Fibroblast of skin of right biceps (primary cell): ENCODE measurements at regions not wholly inside any gene's neighbourhood (a gene's known extent, or its start where the extent isn't known, plus 50 kb on each side); places are given as distances from the start of the nearest gene placed in this dataset.
"Not testable (repeated sequence)": the region's sequence is repeated elsewhere in the genome, so short reads cannot be mapped to it uniquely, and the experiment has no call there.

ENCODE experiments used
- DNase-seq: peaks from one replicate; pipeline ENCODE4 v3.0.0-alpha.2; 2013

DNA sequence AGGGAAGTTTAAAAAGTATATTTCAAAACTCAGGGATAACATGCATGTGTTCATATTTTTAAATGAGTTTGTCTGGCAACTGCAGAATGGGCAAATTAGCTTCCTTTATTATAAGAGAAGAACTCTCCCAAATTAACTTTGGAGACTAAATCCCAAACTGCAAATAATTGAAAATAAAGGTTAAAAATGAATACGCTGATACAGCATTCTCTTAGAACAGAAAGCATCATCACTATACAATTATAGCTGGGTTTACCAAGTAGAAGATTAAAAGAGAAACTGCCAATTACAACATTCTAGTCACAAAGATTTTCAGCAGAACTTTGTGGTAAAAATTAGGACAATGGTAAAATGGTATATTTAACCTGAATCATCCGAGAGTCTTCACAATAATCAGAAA, 73.3 kb downstream of the OLFM4 start:
- no peak for DNase-seq

DNA sequence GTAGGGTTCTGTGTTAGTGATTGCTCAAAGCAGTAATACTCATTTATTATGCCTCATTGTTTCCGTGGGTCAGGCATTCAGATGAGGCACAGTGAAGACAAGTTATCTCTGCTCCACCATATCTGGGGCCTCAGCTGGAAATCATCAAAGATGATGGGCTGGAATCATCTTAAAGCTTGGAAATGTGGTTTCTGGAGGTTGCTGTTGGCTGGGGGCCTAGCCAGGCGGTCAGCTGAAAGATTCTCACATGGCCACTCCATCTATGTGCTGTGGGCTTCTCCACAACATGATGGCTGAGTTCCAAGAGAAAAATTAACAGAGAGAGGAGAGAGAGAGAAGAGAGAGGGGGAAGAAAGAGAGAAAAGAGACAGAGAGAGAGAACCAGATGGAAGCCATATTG, 75.5 kb downstream of the OLFM4 start:
- peak; percentile 64 for DNase-seq

DNA sequence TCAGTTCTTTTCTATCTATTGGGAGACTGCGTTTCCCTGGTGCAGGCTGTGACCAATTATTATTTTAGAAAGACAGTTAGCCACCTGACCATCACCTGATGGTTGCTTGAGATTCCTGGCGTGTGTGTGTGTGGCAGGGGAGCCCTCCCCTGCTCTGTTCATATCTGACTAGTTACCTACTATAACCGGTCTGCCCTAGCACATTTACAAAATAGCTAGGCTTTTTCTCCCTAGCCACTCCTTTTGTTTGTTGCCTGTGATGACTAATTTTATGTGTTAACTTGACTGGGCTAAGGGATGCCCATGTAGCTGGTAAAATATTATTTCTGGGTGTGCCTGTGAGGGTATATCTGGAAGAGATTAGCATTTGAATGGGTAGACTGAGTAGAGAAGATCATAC, 76.9 kb downstream of the OLFM4 start:
- DNase-seq = no peak

DNA sequence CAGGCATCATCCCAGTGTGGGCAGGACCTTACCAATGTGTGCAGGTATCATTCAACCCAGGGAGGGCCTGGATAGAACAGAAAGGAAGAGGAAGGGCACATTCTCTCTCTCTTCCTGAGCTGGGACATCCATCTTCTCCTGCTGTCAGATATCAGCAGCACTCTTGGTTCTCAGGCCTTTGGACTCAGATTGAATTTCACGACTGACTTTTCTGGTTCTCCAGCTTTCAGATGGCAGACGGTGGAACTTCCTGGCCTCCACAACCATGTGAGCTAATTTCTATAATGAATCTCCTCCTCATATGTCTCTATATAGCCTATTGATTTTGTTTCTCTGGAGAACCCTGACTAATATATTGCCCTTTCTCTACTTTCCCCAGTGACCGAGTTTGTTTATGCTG, 77.3 kb downstream of the OLFM4 start:
- no peak for DNase-seq

DNA sequence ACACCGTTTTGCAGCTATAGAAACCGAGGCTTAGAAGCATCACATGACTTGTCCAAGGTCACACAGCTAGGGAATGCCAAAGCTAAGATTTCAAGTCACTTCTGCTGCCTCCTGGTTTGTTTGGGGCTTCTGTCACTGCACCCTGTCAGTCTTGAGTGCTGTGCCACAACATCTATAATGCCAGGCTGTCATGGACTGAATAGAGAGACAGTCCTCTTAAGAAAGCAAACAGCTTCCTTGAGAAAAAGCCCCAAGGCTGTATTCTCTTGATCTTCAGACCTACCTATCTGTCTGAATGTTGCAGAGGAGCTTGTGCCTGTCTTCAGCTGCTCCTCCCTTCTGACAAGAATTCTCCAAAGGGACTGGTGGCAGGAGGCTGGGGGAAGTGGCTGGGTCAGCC, 81.6 kb downstream of the OLFM4 start:
- DNase-seq = no peak

DNA sequence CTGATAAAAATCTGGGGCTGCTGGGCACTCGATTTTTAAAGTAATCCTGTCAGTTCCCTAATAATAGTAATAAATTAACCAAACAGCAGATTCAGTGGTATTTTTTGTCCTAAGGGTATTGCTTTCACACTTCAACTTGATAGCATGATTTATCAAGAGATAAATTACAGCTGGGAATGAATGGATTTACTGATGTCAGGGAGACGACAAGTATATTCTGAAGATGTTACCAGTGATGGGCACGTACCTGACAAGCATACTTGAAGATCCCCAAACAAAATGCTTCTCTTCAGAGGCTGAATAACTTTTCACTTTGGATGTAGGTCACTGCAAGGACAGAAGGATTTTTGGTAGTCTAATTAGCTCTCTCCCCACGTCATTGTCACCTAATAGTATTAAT, 82.0 kb downstream of the OLFM4 start:
- DNase-seq = no peak

DNA sequence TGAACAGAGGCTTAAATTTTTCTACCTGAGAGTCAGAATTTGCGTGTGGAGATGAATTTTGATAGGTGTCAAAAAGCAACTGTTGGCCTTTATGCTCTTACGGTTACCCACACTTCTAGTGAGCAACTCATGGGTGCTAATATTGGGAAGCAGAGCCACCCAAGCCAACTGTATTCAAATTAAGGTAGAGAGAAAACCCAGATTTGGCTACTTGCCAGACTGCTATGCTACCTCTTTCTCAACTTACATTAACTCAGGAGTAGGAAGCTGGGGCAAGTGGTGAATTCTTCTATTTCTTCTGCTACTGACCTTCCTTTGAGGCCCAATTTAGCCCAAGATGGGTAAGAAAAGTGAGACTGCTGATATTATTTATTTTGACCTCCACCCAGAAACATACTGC, 83.9 kb downstream of the OLFM4 start:
- DNase-seq = no peak

DNA sequence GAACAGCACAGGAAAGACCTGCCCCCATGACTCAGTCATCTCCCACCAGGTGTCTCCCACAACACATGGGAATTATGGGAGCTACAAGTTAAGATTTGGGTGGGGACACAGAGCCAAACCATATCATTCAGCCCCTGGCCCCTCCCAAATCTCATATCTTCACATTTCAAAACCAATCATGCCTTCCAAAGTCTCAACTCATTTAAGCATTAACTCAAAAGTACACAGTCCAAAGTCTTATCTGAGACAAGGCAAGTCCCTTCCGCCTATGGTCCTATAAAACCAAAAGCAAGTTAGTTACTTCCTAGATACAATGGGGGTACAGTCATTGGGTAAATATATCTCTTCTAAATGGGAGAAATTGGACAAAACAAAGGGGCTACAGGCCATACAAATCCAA, 88.4 kb downstream of the OLFM4 start:
- not testable (repeated sequence) for DNase-seq

DNA sequence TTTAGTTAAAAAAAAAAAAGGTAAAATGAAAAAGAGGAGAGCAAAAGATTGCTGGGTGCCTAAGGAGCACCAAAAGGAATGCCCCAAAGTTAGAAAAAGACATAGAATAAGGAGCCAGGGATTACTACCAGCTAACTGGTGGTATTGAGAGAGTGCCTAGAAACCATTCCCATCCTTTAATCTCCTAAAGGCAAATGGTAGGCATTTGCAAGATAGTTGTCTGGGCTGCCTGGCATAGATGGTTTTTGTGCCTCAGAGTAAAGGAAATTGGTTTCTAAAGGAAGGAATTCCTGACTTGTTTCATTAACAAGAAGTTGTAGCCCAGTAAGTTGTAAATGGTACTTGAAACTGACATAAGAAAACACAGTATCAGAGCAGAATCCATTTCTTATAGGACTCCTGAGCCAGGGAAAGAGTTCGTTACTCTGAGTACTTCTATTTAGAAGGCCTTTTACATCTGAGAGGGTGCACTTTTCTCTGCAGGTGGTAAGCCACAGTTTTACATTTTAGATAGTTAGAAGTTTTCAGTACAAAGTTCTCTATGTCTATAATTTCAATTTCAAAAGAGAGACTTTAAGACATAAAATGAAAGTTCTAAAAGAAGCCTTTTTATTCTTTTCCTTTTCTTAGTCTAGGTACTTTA, 92.6 kb downstream of the OLFM4 start:
- DNase-seq = no peak

DNA sequence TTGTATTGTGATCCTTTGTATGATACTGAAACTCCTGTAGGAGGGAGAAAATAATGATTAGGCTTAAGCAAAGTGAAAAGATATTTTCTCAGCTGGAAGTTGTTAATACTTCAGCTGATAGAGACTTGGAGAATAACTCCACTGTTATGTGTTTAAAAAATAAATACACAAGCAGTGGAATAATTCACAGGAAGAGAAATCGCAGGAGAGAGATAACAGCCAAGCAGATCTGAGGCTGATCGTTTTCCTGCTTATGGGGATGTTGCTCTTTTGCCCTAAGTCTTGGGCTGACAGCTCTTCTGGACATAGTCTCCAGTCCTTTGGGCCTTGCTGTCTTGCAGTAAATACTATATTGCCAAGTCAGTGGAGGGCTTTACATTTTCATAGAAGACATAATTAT, 93.3 kb downstream of the OLFM4 start:
- DNase-seq = no peak

DNA sequence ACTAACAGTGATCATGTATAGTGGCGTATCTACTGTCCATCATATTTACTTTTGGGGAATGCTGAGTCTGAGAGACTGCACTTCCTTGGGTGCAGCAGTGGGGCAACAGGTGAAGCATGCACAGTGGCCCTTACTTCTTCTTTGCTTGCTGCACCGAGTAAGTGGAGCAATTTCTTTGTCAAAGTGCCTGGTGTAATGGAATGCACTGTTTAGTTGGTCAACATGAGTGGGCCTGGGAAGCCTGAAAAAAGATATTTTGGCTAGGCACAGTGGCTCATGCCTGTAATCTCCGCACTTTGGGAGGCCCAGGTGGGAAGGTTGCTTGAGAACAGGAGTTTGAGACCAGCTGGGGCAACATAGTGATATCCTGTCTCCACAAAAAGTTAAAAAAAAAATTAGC, 94.9 kb downstream of the OLFM4 start:
- no peak for DNase-seq

DNA sequence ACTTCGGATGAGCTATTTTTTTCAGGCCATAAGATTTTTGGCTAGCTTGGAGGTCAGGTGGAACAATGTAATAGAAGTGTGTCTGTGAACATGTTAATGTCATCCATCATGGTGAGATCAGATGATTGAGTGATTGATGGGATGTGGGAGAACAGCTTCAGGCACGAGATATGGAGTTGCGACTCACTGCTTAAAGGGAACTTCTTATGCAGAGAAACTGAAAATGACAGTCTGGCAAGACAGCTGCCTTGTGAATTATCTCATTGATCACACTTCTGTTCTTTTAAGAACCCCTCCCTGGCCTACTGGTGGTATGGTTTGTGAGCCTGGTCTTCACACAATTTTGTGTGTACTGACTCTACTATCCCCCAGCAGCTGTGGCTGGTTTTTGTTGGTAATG, 96.0 kb downstream of the OLFM4 start:
- DNase-seq = no peak

DNA sequence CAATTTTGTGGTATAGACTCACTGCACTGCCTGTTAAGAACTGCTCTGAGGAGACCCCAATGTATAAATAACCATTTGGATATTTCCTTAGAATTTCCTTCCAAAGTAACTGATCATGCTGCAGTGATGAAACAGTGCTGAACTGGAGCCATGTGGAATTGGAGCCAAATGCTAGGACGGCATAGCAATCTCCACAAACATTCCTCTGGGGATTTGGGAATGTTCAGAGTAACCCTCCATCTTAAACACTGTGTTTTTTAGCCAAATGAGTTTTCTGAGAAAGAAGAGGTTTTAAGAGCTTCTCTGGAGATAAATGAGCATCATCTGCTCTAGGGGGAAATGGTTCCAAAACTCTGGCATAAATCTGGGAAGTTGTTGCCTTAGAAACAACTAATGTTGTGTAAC, 98.2 kb downstream of the OLFM4 start:
- peak; percentile 95 for DNase-seq

DNA sequence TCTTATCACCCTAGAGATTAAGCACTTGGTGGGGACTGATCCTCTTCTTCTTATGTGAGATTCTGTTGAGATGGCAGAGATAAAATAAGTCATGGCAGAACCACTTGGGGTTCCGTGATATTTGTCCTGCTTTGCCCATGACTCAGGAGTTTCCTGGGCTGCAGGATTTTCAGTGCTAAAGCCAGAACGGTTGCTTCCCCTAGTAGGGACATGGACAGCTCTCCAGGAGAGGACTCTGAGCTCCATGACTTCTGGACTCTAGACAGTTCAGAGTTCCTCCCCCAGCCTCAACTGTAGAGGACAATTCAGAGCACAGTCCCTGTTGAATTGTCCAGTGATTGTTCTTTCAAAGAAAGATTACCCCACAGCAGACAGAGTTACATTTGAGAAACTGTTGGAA, 98.8 kb downstream of the OLFM4 start:
- peak; percentile 52 for DNase-seq

DNA sequence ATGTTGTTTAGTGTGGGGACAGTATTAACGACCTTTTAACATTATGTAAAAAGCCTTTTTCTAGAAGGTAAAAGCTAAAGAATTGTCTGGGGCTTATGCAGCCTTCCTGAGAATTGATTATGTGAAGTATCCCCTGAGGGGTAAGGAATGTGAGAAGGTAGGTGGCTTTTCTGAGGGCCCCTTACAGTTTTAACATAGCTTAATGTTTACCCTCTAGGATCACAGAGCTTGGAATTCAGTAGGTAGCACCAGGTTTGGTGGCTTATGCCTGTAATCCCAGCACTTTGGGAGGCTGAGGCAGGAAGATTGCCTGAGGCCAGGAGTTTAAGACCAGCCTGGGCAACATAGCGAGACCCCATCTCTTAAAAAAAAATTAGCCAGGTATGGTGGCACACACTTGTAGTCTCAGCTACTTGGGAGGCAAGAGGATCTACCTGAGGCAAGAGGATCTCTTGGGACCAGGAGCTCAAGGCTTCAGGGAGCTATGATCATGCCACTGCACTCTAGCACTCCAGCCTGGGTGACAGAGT, 101.3 kb downstream of the OLFM4 start:
- no peak for DNase-seq

DNA sequence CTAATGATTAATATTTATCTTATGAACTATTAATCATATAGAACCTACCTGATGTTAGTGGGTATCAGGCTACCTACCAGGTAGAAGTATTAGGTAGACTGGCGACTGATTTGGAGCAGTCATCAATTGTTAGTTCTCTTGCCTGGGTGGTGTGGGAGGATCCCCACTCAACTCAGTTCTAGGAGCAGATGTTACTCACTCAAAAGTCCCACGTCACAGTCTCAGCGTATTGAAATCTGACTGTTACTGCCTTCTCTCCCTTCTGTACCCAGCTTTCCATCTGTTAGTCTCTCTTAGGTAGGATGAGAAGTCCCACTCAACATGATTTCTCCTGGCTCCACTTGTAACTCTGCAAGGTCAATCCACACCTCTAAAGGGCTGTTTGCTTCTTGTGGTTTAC, 102.7 kb downstream of the OLFM4 start:
- DNase-seq = no peak

DNA sequence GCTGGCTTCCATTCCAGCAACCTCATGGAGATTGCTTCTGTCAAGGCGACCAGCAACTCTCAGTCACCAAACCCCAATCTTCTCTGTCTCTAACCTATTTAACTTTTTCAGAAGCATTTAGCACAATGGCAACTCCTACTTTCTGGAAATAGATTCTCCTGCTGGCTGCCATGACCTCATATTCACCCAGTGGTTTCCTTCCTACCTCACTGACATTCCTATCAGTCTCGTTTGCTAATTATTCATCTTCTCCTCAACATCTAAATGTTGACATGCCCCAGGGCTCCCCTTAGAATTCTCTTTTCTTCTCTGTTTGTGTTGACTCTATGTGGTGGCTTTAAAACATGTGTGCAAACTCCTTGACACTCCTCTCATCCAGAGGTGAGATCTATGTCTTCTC, 106.7 kb downstream of the OLFM4 start:
- DNase-seq = peak; percentile 69

DNA sequence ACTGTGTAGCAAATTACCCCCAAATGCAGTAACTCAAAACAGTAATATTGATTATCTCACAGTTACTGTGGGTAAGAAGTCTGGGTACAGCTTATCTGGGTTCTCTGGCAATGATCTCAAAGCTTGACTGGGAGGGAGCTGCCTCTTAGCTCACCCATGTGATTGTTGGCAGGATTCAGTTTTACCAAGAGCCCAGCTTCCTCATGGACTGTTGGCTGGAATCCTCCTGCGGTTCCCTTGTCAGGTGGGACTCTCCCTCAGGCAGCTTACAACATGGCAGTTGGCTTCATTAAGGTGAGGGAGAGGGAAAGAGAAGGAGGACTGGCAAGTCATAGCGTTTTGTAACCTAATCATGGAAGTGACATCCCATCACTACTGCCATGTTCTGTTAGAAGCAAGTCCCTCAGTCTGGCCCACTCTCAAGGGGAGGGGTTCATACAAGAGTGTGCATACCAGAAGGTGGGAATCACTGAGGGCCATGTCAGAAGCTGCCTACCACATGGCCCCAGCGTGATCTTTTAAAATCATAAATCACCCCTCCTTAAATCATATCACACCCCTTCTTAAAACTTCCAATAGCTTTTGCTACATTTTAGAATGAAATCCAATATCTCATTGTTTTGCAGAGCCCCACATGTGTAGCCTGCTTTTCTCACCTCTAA, 108.1 kb downstream of the OLFM4 start:
- DNase-seq = peak; percentile 69

DNA sequence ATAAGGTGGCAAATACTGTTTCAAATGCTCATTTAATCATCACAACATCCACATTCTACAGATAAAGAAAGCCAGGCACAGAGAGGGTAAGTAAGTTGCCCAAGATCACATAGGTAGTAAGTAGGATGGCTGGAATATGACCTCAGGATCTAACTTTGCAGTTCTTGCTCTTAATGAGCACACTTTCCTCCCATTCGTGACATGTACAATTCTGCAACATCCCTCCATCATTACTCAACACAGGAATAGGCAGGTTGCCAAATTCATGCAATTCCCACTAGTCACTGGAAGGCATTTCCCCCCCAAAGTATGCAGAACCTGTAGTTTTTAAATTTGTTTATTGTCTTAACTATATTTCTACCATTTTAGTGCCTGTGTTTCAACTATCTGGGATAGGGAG, 109.2 kb downstream of the OLFM4 start:
- peak; percentile 98 for DNase-seq

DNA sequence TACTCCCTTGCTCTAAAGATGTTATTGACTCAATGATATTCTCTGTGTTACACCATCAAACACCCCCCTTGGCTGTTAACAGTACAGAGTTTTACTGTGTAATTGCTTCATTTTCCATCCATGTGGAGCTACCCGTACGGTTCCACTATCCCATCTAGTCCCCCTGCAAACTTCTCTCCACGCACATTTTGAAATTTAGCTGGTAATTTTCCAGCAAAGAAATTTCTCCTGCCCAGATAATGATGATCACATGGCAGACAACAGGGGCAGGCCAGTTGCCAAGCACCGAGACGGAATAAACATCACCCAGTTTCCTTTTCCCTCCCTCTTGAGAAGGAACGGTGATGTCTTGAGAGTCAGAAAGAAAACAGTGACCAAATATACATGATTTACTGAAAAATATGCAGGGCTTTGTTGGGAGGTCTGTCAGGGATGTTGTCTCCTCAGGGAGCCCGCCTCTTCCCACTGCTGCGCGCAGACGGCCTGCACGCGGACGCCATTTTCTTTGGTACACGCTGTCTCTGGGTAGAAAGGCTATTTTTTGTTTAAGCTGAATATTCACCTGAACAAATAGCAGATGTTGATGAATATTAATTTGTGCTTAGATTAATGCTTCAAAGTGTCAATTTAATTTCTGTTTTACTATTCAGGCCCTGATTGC, 109.9 kb downstream of the OLFM4 start:
- DNase-seq = peak; percentile 81

DNA sequence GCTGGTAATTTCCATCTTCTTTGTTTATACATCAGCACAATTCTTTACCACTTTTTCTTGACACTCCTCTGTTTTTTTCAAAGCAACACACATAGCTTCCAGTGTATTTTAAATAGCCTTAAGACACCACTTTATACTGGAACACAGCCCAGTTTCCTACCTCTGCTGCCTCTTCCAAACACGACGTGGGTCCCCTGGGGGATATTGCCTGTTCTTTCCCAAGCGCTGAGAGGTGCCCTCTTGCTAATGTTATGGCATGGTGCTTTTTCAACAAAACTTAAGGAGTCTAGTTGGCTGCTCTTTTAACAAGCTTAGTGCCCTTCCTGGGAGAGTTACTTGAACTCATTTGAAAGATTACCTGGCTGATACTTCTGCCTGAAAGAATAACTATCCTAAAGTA, 112.7 kb downstream of the OLFM4 start:
- peak; percentile 17 for DNase-seq

DNA sequence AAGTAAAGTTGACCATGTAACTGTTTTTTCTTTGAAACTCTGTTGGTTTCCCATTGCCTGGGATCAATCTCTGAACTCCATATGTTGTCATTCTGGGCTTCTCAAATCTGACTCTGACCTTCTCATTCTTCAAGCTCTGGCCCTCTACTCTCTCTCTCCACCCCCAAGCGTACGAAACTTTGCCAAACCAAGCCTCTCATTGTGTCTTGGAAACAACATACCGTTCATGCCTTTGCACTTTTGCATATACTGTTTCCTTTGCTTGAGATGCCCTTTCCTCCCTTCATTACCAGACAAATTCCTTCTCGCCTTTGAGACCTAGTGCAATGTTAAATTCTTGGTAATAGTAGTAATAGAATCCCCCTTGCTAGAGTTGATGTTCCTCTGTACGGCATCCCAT, 113.7 kb downstream of the OLFM4 start:
- DNase-seq = peak; percentile 87

DNA sequence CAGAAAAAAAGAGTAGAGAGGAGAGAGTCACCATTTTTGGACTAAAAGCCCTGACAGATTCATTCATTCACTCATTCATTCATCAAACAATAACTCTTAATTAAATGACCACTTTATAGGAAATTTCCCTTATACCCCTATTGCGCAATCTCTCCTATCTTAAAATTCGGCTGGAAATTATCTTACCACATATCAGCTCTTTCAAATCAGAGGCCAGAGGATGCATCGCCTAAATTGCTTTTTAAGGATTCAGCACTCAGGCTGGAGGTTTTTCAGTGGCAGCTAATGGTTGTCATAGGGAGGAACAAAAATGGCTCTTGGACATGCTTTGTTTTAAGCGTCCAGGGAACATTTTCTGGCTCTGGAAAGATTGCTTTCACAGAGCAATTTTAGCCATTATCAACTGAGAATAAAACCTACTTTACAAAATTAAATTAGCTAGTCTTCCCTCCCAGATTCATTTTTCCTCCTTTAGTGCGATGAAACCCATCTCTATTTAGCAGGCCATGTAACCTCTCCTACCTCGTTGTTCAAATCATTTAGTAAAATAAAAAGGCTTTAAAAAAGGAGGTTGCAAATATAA, 115.2 kb downstream of the OLFM4 start:
- no peak for DNase-seq

DNA sequence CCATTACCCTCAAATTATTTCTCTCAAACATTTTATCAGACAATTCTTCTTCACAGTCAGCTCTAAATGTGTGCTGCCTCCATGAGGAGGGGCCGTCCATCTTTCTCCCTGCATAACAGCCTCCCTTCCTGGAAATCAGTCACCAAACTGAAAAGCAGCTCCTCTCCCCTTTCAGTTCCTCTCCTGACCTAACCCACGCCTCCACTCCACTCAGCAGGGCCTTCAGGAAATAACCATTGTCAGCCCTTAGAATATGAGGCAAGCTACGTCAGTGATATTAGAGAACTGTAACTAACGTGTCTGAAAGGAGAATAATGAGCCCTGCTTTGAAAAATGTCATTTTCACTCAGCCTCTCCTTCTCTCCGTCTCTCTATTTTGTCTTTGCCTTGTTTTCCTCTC, 116.2 kb downstream of the OLFM4 start:
- DNase-seq = no peak
